ENCODE measurements at regions not wholly inside any gene's neighbourhood (a gene's known extent, or its start where the extent isn't known, plus 50 kb on each side); places are given as distances from the start of the nearest gene placed in this dataset.

GRCh38 chr2:239651859-239652258 is 251.0 kb upstream of the HDAC4 start:
- Histone ChIP-seq H3K36me3 (ENCODE audit: insufficient read depth) (no peaks in the 10 kb centered on the region), H3K4me3 (no peak overlapping the region), H3K4me1 (ENCODE audit: insufficient read depth) (no peaks in the 10 kb centered on the region), H3F3A (replicated peaks; ENCODE audit: low read depth) (no peaks in the 10 kb centered on the region), H2AFZ (no peak overlapping the region), H3K27ac (ENCODE audit: low read depth) (no peak overlapping the region), H4K20me1 (replicated peaks; ENCODE audit: insufficient read depth) (no peaks in the 10 kb centered on the region), H3K79me2 (replicated peaks; ENCODE audit: insufficient read depth) (no peaks in the 10 kb centered on the region), H3K4me2 (no peak overlapping the region), H3K9me2 (ENCODE audit: insufficient read depth) (no peaks in the 10 kb centered on the region), H3K27me3 (ENCODE audit: insufficient read depth) (no peaks in the 10 kb centered on the region)
- Mint-ChIP-seq H3K36me3 (ENCODE audit: low read depth) (no peaks in the 10 kb centered on the region; the same call in 2 of the 3 replicates), H3K4me3 (no peak overlapping the region), H3K4me1 (no peaks in the 10 kb centered on the region), H3K27ac (no peak overlapping the region), H3K27me3 (ENCODE audit: insufficient read depth, low read depth, poor library complexity) (no peaks in the 10 kb centered on the region), H3K9me3 (peaks cover 13% of the 10 kb centered on the region)
- no peak for DNase-seq (ENCODE audit: low spot score)
- TF ChIP-seq ZNF462 (CRISPR knock-in tag; IDR thresholded peaks at IDR 0.05), result no peak
- TF ChIP-seq NANOG (IDR thresholded peaks at IDR 0.05; ENCODE audit: borderline replicate concordance), result no peak
- TF ChIP-seq CREB1 (CRISPR knock-in tag; IDR thresholded peaks at IDR 0.05; ENCODE audit: low read depth), result no peak
- no peak for TF ChIP-seq ETS1 (IDR thresholded peaks at IDR 0.05)
- no peak for TF ChIP-seq JUNB (IDR thresholded peaks at IDR 0.05; ENCODE audit: unreplicated experiment)
- TF ChIP-seq ZNF114 (CRISPR knock-in tag; IDR thresholded peaks at IDR 0.05), result no peak
- ATAC-seq, result no peak

GRCh38 chr2:239650674-239651073 is 249.9 kb upstream of the HDAC4 start:
- H3K9me2 ChIP-seq (ENCODE audit: insufficient read depth), result no peaks in the 10 kb centered on the region
- H3K27me3 ChIP-seq (ENCODE audit: insufficient read depth), result no peaks in the 10 kb centered on the region
- ATAC-seq (no peak), DNase-seq (ENCODE audit: low spot score) (no peak)
- no peaks in the 10 kb centered on the region for H3F3A ChIP-seq (replicated peaks; ENCODE audit: low read depth)
- H3K4me2 ChIP-seq, result no peak overlapping the region
- Mint-ChIP-seq H3K27ac (no peak overlapping the region), H3K9me3 (peaks cover 13% of the 10 kb centered on the region), H3K4me1 (no peaks in the 10 kb centered on the region), H3K27me3 (ENCODE audit: insufficient read depth, low read depth, poor library complexity) (no peaks in the 10 kb centered on the region), H3K4me3 (no peak overlapping the region), H3K36me3 (ENCODE audit: low read depth) (no peaks in the 10 kb centered on the region; the same call in 2 of the 3 replicates)
- H3K36me3 ChIP-seq (ENCODE audit: insufficient read depth), result no peaks in the 10 kb centered on the region
- no peaks in the 10 kb centered on the region for H3K4me1 ChIP-seq (ENCODE audit: insufficient read depth)
- no peaks in the 10 kb centered on the region for H4K20me1 ChIP-seq (replicated peaks; ENCODE audit: insufficient read depth)
- no peak overlapping the region for H2AFZ ChIP-seq
- no peaks in the 10 kb centered on the region for H3K79me2 ChIP-seq (replicated peaks; ENCODE audit: insufficient read depth)
- H3K4me3 ChIP-seq, result no peak overlapping the region
- no peak overlapping the region for H3K27ac ChIP-seq (ENCODE audit: low read depth)
- TF ChIP-seq ETS1 (IDR thresholded peaks at IDR 0.05), result no peak
- no peak for TF ChIP-seq EZH2phosphoT487 (IDR thresholded peaks at IDR 0.05; ENCODE audit: unreplicated experiment)
- TF ChIP-seq STAT1 (IDR thresholded peaks at IDR 0.05; ENCODE audit: unreplicated experiment), result no peak
